ENCODE measurements at regions not wholly inside any gene's neighbourhood (a gene's known extent, or its start where the extent isn't known, plus 50 kb on each side); places are given as distances from the start of the nearest gene placed in this dataset.

DNA sequence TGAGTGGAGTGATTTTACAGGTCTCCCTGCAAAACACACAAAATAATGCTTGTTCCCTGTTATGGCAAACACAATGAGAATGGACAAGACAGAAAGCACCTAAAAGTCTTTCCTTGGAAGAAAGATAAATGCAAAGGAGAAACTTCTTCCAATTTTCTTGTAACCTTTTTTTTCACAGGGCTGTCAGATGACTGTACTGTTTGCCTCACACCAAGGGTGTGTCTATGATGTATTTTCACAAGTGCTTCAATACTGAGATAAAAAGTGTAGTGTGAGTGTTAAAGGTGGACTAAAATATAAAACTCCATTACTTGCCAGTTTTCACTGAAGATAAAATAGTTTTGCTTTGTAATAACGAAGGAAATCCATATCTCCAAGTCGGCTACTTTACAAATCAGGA, 194.5 kb downstream of the CENPW start:
- Mint-ChIP-seq H3K27ac (no peak overlapping the region), H3K9me3 (peaks cover 7 to 11% of the 10 kb centered on the region in 2 donors), H3K36me3 (no peaks in the 10 kb centered on the region), H3K4me1 (no peaks in the 10 kb centered on the region), H3K4me3 (no peak overlapping the region), H3K27me3 (ENCODE audit: low read depth in 2 of 2) (no peaks in the 10 kb centered on the region)
- H3K27me3 ChIP-seq (ENCODE audit: control insufficient read depth, insufficient read depth, low read length), result no peaks in the 10 kb centered on the region
- no peaks in the 10 kb centered on the region for H3K9me3 ChIP-seq (ENCODE audit: control insufficient read depth, insufficient read depth, low read length)
- intact Hi-C loops (cut with micrococcal nuclease), result no loop called here
- no peak overlapping the region for H3K4me3 ChIP-seq (ENCODE audit: low read length)
- ATAC-seq, result no peak
- H3K27ac ChIP-seq (ENCODE audit: low read length), result no peak overlapping the region
- no peak for DNase-seq
- TF ChIP-seq, protein P1, sequence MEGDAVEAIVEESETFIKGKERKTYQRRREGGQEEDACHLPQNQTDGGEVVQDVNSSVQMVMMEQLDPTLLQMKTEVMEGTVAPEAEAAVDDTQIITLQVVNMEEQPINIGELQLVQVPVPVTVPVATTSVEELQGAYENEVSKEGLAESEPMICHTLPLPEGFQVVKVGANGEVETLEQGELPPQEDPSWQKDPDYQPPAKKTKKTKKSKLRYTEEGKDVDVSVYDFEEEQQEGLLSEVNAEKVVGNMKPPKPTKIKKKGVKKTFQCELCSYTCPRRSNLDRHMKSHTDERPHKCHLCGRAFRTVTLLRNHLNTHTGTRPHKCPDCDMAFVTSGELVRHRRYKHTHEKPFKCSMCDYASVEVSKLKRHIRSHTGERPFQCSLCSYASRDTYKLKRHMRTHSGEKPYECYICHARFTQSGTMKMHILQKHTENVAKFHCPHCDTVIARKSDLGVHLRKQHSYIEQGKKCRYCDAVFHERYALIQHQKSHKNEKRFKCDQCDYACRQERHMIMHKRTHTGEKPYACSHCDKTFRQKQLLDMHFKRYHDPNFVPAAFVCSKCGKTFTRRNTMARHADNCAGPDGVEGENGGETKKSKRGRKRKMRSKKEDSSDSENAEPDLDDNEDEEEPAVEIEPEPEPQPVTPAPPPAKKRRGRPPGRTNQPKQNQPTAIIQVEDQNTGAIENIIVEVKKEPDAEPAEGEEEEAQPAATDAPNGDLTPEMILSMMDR (IDR thresholded peaks at IDR 0.05), result no peak
- H3K36me3 ChIP-seq (ENCODE audit: control insufficient read depth, insufficient read depth, low read length), result no peaks in the 10 kb centered on the region
- no peaks in the 10 kb centered on the region for H3K4me1 ChIP-seq (ENCODE audit: control insufficient read depth, insufficient read depth, low read length)
- 91% methylated on average over 2 of the region's 2 CpGs for WGBS (ENCODE audit: insufficient coverage)

- WGBS (ENCODE audit: insufficient coverage), result 50% methylated on average over 1 of the region's 3 CpGs
- TF ChIP-seq, protein P1 (IDR thresholded peaks at IDR 0.05), result no peak
- DNase-seq (no peak), ATAC-seq (no peak)
- H3K4me1 Mint-ChIP-seq, result no peaks in the 10 kb centered on the region
- no peak overlapping the region for H3K27ac Mint-ChIP-seq
- Histone ChIP-seq H3K9me3 (ENCODE audit: control insufficient read depth, insufficient read depth, low read length) (no peaks in the 10 kb centered on the region), H3K27ac (ENCODE audit: low read length) (no peak overlapping the region), H3K4me3 (ENCODE audit: low read length) (no peak overlapping the region), H3K4me1 (ENCODE audit: control insufficient read depth, insufficient read depth, low read length) (no peaks in the 10 kb centered on the region), H3K27me3 (ENCODE audit: control insufficient read depth, insufficient read depth, low read length) (no peaks in the 10 kb centered on the region), H3K36me3 (ENCODE audit: control insufficient read depth, insufficient read depth, low read length) (no peaks in the 10 kb centered on the region)
- no peaks in the 10 kb centered on the region for H3K27me3 Mint-ChIP-seq (ENCODE audit: low read depth in 2 of 2)
- H3K36me3 Mint-ChIP-seq, result no peaks in the 10 kb centered on the region
- peaks cover 7 to 9% of the 10 kb centered on the region in 2 donors for H3K9me3 Mint-ChIP-seq
- intact Hi-C loops (cut with micrococcal nuclease), result no loop called here
- H3K4me3 Mint-ChIP-seq, result no peak overlapping the region
These were observed 195.2 kb downstream of the CENPW start for GRCh38 chr6:126535138-126535537.

DNA sequence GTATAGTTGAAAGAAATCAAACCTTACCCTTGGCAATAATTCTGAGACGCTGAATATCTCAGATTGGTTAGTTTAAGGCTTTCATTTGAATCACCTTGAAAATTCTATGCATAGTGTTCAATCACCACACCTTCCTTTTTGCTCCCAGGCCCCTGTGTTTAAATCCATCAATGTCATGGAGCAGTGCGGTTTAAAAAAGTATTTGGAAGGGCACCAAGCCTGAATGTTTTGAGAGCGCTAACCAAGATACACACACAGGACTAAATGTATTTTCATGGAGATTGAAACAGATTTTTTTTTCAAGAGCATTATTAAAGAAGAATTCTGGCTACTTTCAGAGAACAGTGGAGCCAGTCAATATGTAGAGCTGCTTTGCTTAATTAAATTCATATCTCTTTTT, 195.7 kb downstream of the CENPW start:
- H3K36me3 ChIP-seq (ENCODE audit: control insufficient read depth, insufficient read depth, low read length), result no peaks in the 10 kb centered on the region
- intact Hi-C loops (cut with micrococcal nuclease), result no loop called here
- H3K9me3 ChIP-seq (ENCODE audit: control insufficient read depth, insufficient read depth, low read length), result no peaks in the 10 kb centered on the region
- DNase-seq (no peak), ATAC-seq (no peak)
- H3K36me3 Mint-ChIP-seq, result no peaks in the 10 kb centered on the region
- no peaks in the 10 kb centered on the region for H3K27me3 ChIP-seq (ENCODE audit: control insufficient read depth, insufficient read depth, low read length)
- no peaks in the 10 kb centered on the region for H3K4me1 ChIP-seq (ENCODE audit: control insufficient read depth, insufficient read depth, low read length)
- 86% methylated on average over 3 of the region's 3 CpGs for WGBS (ENCODE audit: insufficient coverage)
- H3K4me3 ChIP-seq (ENCODE audit: low read length), result no peak overlapping the region
- no peak overlapping the region for H3K27ac ChIP-seq (ENCODE audit: low read length)
- no peak overlapping the region for H3K27ac Mint-ChIP-seq
- peaks cover 7 to 9% of the 10 kb centered on the region in 2 donors for H3K9me3 Mint-ChIP-seq
- no peaks in the 10 kb centered on the region for H3K27me3 Mint-ChIP-seq (ENCODE audit: low read depth in 2 of 2)
- H3K4me3 Mint-ChIP-seq, result no peak overlapping the region
- TF ChIP-seq, protein P1 (IDR thresholded peaks at IDR 0.05), result no peak
- H3K4me1 Mint-ChIP-seq, result no peaks in the 10 kb centered on the region

DNA sequence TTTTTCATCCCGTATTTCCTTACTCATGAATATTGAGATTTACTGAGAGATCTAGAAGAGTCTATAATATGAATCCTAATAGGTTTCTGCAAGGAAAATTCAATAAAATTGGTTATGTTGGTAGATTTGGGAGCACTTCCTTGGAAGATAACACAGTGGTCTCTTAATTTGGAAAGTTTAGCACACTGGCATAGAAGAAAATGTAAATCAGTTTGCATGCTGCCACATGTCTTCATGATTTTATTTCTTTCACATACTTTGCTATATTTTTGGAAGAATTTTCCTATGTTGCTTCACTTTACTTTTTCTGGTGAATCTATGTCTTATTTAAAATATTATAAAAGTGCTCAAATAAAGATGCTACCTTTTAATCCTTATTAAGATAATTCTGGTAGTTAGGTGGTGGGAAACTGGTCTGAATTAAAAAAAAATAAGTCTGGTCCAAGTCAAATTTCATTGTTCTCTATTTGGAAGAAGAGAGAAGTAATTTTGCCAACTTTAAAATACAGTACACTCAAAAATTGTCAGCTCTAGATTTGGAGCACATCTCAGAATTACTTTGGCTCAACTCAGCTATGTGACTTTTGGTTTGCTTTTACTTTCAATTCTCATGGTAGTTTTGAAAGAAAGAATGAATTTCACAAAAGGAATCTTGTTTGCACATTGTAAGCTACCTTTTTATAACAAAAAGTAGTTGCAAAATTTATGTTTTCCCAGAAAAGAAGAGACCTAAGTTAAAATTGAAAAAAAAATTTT, 197.3 kb downstream of the CENPW start:
- H3K36me3 ChIP-seq (ENCODE audit: control insufficient read depth, insufficient read depth, low read length), result no peaks in the 10 kb centered on the region
- H3K27me3 ChIP-seq (ENCODE audit: control insufficient read depth, insufficient read depth, low read length), result no peaks in the 10 kb centered on the region
- no peaks in the 10 kb centered on the region for H3K27me3 Mint-ChIP-seq (ENCODE audit: low read depth in 2 of 2)
- H3K4me1 Mint-ChIP-seq, result no peaks in the 10 kb centered on the region
- intact Hi-C loops (cut with micrococcal nuclease), result no loop called here
- TF ChIP-seq, protein P1 (IDR thresholded peaks at IDR 0.05), result no peak
- DNase-seq, result no peak
- no CpG with 5 or more reads among the region's 1 CpG for WGBS (ENCODE audit: insufficient coverage)
- H3K4me3 ChIP-seq (ENCODE audit: low read length), result no peak overlapping the region
- no peaks in the 10 kb centered on the region for H3K9me3 ChIP-seq (ENCODE audit: control insufficient read depth, insufficient read depth, low read length)
- H3K27ac Mint-ChIP-seq, result no peak overlapping the region
- peaks cover 6 to 7% of the 10 kb centered on the region in 2 donors for H3K9me3 Mint-ChIP-seq
- no peaks in the 10 kb centered on the region for H3K36me3 Mint-ChIP-seq
- no peak overlapping the region for H3K27ac ChIP-seq (ENCODE audit: low read length)
- no peaks in the 10 kb centered on the region for H3K4me1 ChIP-seq (ENCODE audit: control insufficient read depth, insufficient read depth, low read length)
- no peak overlapping the region for H3K4me3 Mint-ChIP-seq
- no peak for ATAC-seq
